Endodermal cell (in vitro differentiated cells): ENCODE measurements at regions not wholly inside any gene's neighbourhood (a gene's known extent, or its start where the extent isn't known, plus 50 kb on each side); places are given as distances from the start of the nearest gene placed in this dataset.

Experiments used
- DNase-seq: peaks from one replicate; pipeline ENCODE4 v3.0.0-alpha.2; 2017
- H3K27ac ChIP-seq: 2 replicates; pipeline ENCODE4 v1.5.1; 2013; ENCODE audit warnings: mild to moderate bottlenecking, low read depth, low read length, moderate library complexity
- H3K27me3 ChIP-seq: 2 replicates; pipeline ENCODE4 v1.6.1; 2013; ENCODE audit warnings: mild to moderate bottlenecking, low read length, moderate library complexity; ENCODE audit not compliant: insufficient read depth, control insufficient read depth, poor library complexity, severe bottlenecking
- H3K36me3 ChIP-seq: 2 replicates; pipeline ENCODE4 v1.7.0; 2013; ENCODE audit warnings: mild to moderate bottlenecking, low read length, moderate library complexity; ENCODE audit not compliant: control insufficient read depth, insufficient read depth
- H3K4me1 ChIP-seq: one replicate; pipeline ENCODE4 v1.7.0; 2013; ENCODE audit warnings: low read length; ENCODE audit not compliant: control insufficient read depth, insufficient read depth
- H3K4me3 ChIP-seq: 2 replicates; pipeline ENCODE4 v1.5.1; 2013; ENCODE audit warnings: mild to moderate bottlenecking, low read length, moderate library complexity
- H3K9ac ChIP-seq: 2 replicates; pipeline ENCODE4 v1.6.1; 2013; ENCODE audit warnings: mild to moderate bottlenecking, low read length, moderate library complexity; ENCODE audit not compliant: poor library complexity, severe bottlenecking; ENCODE audit errors: extremely low read depth
- H3K9me3 ChIP-seq: 2 replicates; pipeline ENCODE4 v1.6.1; 2013; ENCODE audit warnings: mild to moderate bottlenecking, low read length, moderate library complexity; ENCODE audit not compliant: control insufficient read depth
- H3K27ac Mint-ChIP-seq: 2 replicates; pipeline ENCODE4 v1.8.0; 2020; ENCODE audit warnings: mixed read lengths
- H3K27me3 Mint-ChIP-seq: 2 replicates; pipeline ENCODE4 v1.8.0; 2021; ENCODE audit warnings: mild to moderate bottlenecking, mixed read lengths; ENCODE audit not compliant: insufficient read depth
- H3K36me3 Mint-ChIP-seq: 2 replicates; pipeline ENCODE4 v1.8.0; 2020; ENCODE audit warnings: low read depth, mixed read lengths
- H3K4me1 Mint-ChIP-seq: 2 replicates; pipeline ENCODE4 v1.8.0; 2020; ENCODE audit warnings: mixed read lengths
- H3K4me3 Mint-ChIP-seq: 2 replicates; pipeline ENCODE4 v1.8.0; 2020; ENCODE audit warnings: mild to moderate bottlenecking, moderate library complexity, mixed read lengths
- H3K9me3 Mint-ChIP-seq: 2 replicates; pipeline ENCODE4 v1.8.0; 2020; ENCODE audit warnings: mild to moderate bottlenecking, mixed read lengths
- CTCF ChIP-seq: fragments of 200-600 bp; sonication (generic); conservative IDR thresholded peaks from 2 replicates; pipeline ENCODE4 v1.5.0; 2021; ENCODE audit warnings: antibody characterized with exemption, mild to moderate bottlenecking
- WGBS, 2 experiments: methylation state at CpG; one replicate each; pipeline versions ENCODE4 v1.1.5 to v1.1.7; 2013; ENCODE audit warnings: missing lambda C conversion rate in 2 of 2, mixed read lengths in 1 of 2; ENCODE audit not compliant: insufficient coverage in 1 of 2, insufficient read length in 1 of 2; 5-methylcytosine and 5-hydroxymethylcytosine counted together

GRCh38 chr9:73423891-73424290 lies 272.2 kb downstream of the ANXA1 start:
- no peaks in the 10 kb centered on the region for H3K36me3 Mint-ChIP-seq
- no peaks in the 10 kb centered on the region for H3K9me3 Mint-ChIP-seq
- WGBS, 2 experiments = 89% methylated on average over 1 of the region's 1 CpG; no CpG with 5 or more reads in 1 of the 2 experiments
- no peaks in the 10 kb centered on the region for H3K27me3 Mint-ChIP-seq
- Histone ChIP-seq H3K4me3 (no peak overlapping the region), H3K9me3 (no peaks in the 10 kb centered on the region), H3K36me3 (no peaks in the 10 kb centered on the region), H3K4me1 (no peaks in the 10 kb centered on the region), H3K27ac (no peak overlapping the region), H3K9ac (no peak overlapping the region), H3K27me3 (no peaks in the 10 kb centered on the region)
- TF ChIP-seq CTCF = no peak
- H3K27ac Mint-ChIP-seq = no peak overlapping the region
- no peak overlapping the region for H3K4me3 Mint-ChIP-seq
- no peak for DNase-seq
- H3K4me1 Mint-ChIP-seq = no peaks in the 10 kb centered on the region

- no peak for TF ChIP-seq CTCF
- Mint-ChIP-seq H3K36me3 (no peaks in the 10 kb centered on the region), H3K27me3 (no peaks in the 10 kb centered on the region), H3K4me3 (no peak overlapping the region), H3K27ac (no peak overlapping the region), H3K4me1 (no peaks in the 10 kb centered on the region), H3K9me3 (no peaks in the 10 kb centered on the region)
- Histone ChIP-seq H3K27ac (peak overlapping the region; percentile 95), H3K36me3 (no peaks in the 10 kb centered on the region), H3K9ac (no peak overlapping the region), H3K4me3 (no peak overlapping the region), H3K9me3 (no peaks in the 10 kb centered on the region), H3K27me3 (no peaks in the 10 kb centered on the region), H3K4me1 (no peaks in the 10 kb centered on the region)
- 56 to 73% methylated on average over 5 of the region's 5 CpGs for WGBS, 2 experiments
- no peak for DNase-seq
Observed at GRCh38 chr9:73426269-73426668, 274.6 kb downstream of the ANXA1 start.

- no peak for DNase-seq
- Mint-ChIP-seq H3K4me1 (peaks cover 2% of the 10 kb centered on the region), H3K4me3 (no peak overlapping the region), H3K36me3 (no peaks in the 10 kb centered on the region), H3K27ac (no peak overlapping the region), H3K9me3 (no peaks in the 10 kb centered on the region), H3K27me3 (no peaks in the 10 kb centered on the region)
- H3K9ac ChIP-seq = no peak overlapping the region
- no peak overlapping the region for H3K4me3 ChIP-seq
- H3K9me3 ChIP-seq = no peaks in the 10 kb centered on the region
- no peak overlapping the region for H3K27ac ChIP-seq
- H3K4me1 ChIP-seq = no peaks in the 10 kb centered on the region
- WGBS, 2 experiments = 87 to 100% methylated on average over 1 to 2 of the region's 2 CpGs
- H3K36me3 ChIP-seq = no peaks in the 10 kb centered on the region
- no peaks in the 10 kb centered on the region for H3K27me3 ChIP-seq
- TF ChIP-seq CTCF = no peak
Observed at GRCh38 chr9:73434826-73435225, 283.2 kb downstream of the ANXA1 start.
